ENCODE measurements at regions not wholly inside any gene's neighbourhood (a gene's known extent, or its start where the extent isn't known, plus 50 kb on each side); places are given as distances from the start of the nearest gene placed in this dataset.

- ATAC-seq (no peak), FAIRE-seq (no peak), DNase-seq (ENCODE audit: low read depth, low spot score) (no peak)
- Histone ChIP-seq H3K9me3 (replicated peaks; ENCODE audit: control insufficient read depth, insufficient read depth, low read length) (no peaks in the 10 kb centered on the region), H3K4me2 (ENCODE audit: control insufficient read depth, insufficient read depth) (no peak overlapping the region), H2AFZ (ENCODE audit: control insufficient read depth, low read depth, low read length) (no peak overlapping the region), H3K9ac (ENCODE audit: control insufficient read depth, insufficient read depth, low read length) (no peak overlapping the region), H3K4me3 (no peak overlapping the region), H3K4me1 (ENCODE audit: control insufficient read depth, insufficient read depth, low read length) (no peaks in the 10 kb centered on the region), H4K20me1 (ENCODE audit: control insufficient read depth, insufficient read depth) (no peaks in the 10 kb centered on the region), H3K79me2 (ENCODE audit: control insufficient read depth, insufficient read depth, low read length) (no peaks in the 10 kb centered on the region), H3K27ac (ENCODE audit: control insufficient read depth, insufficient read depth) (no peak overlapping the region), H3K36me3 (ENCODE audit: control insufficient read depth in 2 of 2, insufficient read depth in 2 of 2, low read length in 1 of 2) (no peaks in the 10 kb centered on the region), H3K27me3 (replicated peaks in 1 of 2; ENCODE audit: control insufficient read depth in 2 of 2, insufficient read depth in 2 of 2, low read length in 1 of 2) (no peaks in the 10 kb centered on the region; a peak in 1 of 4 replicates)
- ChIA-PET POLR2A (no interaction called here), CTCF (no interaction called here), RAD21 (ENCODE audit: unreplicated experiment) (no interaction called here), SMC1A (ENCODE audit: uncharacterized antibody, unreplicated experiment) (no interaction called here)
- in situ Hi-C loops (cut with MboI) (no loop called here), intact Hi-C loops (cut with micrococcal nuclease; ENCODE audit: unreplicated experiment) (no loop called here)
- no TSS peak for BruUV-seq (replicated peaks)
- WGBS (ENCODE audit: insufficient coverage, insufficient replicate concordance, low lambda C conversion rate, missing lambda C conversion rate) = 54% methylated on average over 3 of the region's 3 CpGs
- TF ChIP-seq JUND (IDR thresholded peaks at IDR 0.05; ENCODE audit: low read depth, low read length) (no peak), ZNF622 (IDR thresholded peaks at IDR 0.05) (no peak), RBBP5 (conservative IDR thresholded peaks at IDR 0.05) (no peak), ELK1 (IDR thresholded peaks at IDR 0.05; ENCODE audit: low read depth, low read length) (no peak), USF2 (IDR thresholded peaks at IDR 0.05; ENCODE audit: borderline replicate concordance, low read depth, low read length) (no peak), TARDBP (IDR thresholded peaks at IDR 0.05; ENCODE audit: borderline replicate concordance) (no peak)
Observed at GRCh38 chr12:114038962-114039361, 72.8 kb upstream of the RBM19 start.

GRCh38 chr12:114032801-114033200, 66.7 kb upstream of the RBM19 start:
- no peak overlapping the region for H3K4me2 ChIP-seq (ENCODE audit: control insufficient read depth, insufficient read depth)
- TF ChIP-seq RAD51 (IDR thresholded peaks at IDR 0.05) (no peak), POLR2A (IDR thresholded peaks at IDR 0.05; ENCODE audit: low read depth, low read length) (no peak)
- in situ Hi-C loops (cut with MboI) = no loop called here
- DNase-seq (ENCODE audit: low read depth, low spot score) = no peak
- intact Hi-C loops (cut with micrococcal nuclease; ENCODE audit: unreplicated experiment) = no loop called here
- no TSS peak for BruUV-seq (replicated peaks)
- no peaks in the 10 kb centered on the region for H3K4me1 ChIP-seq (ENCODE audit: control insufficient read depth, insufficient read depth, low read length)
- no peaks in the 10 kb centered on the region for H4K20me1 ChIP-seq (ENCODE audit: control insufficient read depth, insufficient read depth)
- no peak overlapping the region for H2AFZ ChIP-seq (ENCODE audit: control insufficient read depth, low read depth, low read length)
- ChIA-PET POLR2A (no interaction called here), SMC1A (ENCODE audit: uncharacterized antibody, unreplicated experiment) (no interaction called here), CTCF (no interaction called here), RAD21 (ENCODE audit: unreplicated experiment) (no interaction called here)
- no peaks in the 10 kb centered on the region for H3K9me3 ChIP-seq (replicated peaks; ENCODE audit: control insufficient read depth, insufficient read depth, low read length)
- H3K36me3 ChIP-seq (ENCODE audit: control insufficient read depth in 2 of 2, insufficient read depth in 2 of 2, low read length in 1 of 2) = no peaks in the 10 kb centered on the region
- ATAC-seq = no peak
- H3K9ac ChIP-seq (ENCODE audit: control insufficient read depth, insufficient read depth, low read length) = no peak overlapping the region
- no peak overlapping the region for H3K27ac ChIP-seq (ENCODE audit: control insufficient read depth, insufficient read depth)
- H3K4me3 ChIP-seq = no peak overlapping the region
- no peaks in the 10 kb centered on the region for H3K79me2 ChIP-seq (ENCODE audit: control insufficient read depth, insufficient read depth, low read length)
- 0 out of 4 replicates have a peak, but pooled peaks cover 0 to 2% of the 10 kb centered on the region in 2 experiments for H3K27me3 ChIP-seq (replicated peaks in 1 of 2; ENCODE audit: control insufficient read depth in 2 of 2, insufficient read depth in 2 of 2, low read length in 1 of 2)
- no peak for FAIRE-seq
- 6% methylated on average over 3 of the region's 3 CpGs for WGBS (ENCODE audit: insufficient coverage, insufficient replicate concordance, low lambda C conversion rate, missing lambda C conversion rate)

Data from GM12878 (cell line).